ENCODE measurements at regions not wholly inside any gene's neighbourhood (a gene's known extent, or its start where the extent isn't known, plus 50 kb on each side); places are given as distances from the start of the nearest gene placed in this dataset.
"Not testable (repeated sequence)": the region's sequence is repeated elsewhere in the genome, so short reads cannot be mapped to it uniquely, and the experiment has no call there.

GRCh38 chr7:25698451-25699113, 453.4 kb upstream of the NFE2L3 start:
- dilution Hi-C loops (cut with MboI; ENCODE audit: extremely low pct_ligation_motif_present, low sequenced_read_pairs) (no loop called here), intact Hi-C loops (cut with micrococcal nuclease) (no loop called here)
- CTCF ChIA-PET: no interaction called here
- no peak overlapping the region for H3K27ac ChIP-seq (ENCODE audit: insufficient read depth, low read depth, low read length)
- no peaks in the 10 kb centered on the region for H3K9me1 ChIP-seq (replicated peaks; ENCODE audit: control insufficient read depth, extremely low read depth, insufficient read depth, low read length)
- FAIRE-seq (no peak), DNase-seq (ENCODE audit: low read depth, low spot score) (no peak)
- H2AFZ ChIP-seq (ENCODE audit: low read depth, low read length): no peak overlapping the region
- H3K9ac ChIP-seq (replicated peaks; ENCODE audit: extremely low read depth, insufficient read depth, low read length): no peak overlapping the region
- H4K20me1 ChIP-seq (replicated peaks; ENCODE audit: control insufficient read depth, extremely low read depth, insufficient read depth, low read length): no peaks in the 10 kb centered on the region
- no peak overlapping the region for H3K4me2 ChIP-seq (ENCODE audit: insufficient read depth, low read length)
- POLR2A ChIA-PET: no interaction called here
- H3K4me3 ChIP-seq (replicated peaks in 1 of 3; ENCODE audit: insufficient read depth in 1 of 3, low read depth in 1 of 3, low read length in 3 of 3): no peak overlapping the region
- TF ChIP-seq, protein P1, sequence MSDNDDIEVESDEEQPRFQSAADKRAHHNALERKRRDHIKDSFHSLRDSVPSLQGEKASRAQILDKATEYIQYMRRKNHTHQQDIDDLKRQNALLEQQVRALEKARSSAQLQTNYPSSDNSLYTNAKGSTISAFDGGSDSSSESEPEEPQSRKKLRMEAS (IDR thresholded peaks at IDR 0.05; ENCODE audit: insufficient read depth, insufficient read length): no peak
- TF ChIP-seq GATA2 (IDR thresholded peaks at IDR 0.05; ENCODE audit: insufficient read depth, insufficient read length, low read depth, low read length): no peak
- no peak for TF ChIP-seq CTCF (IDR thresholded peaks at IDR 0.05; ENCODE audit: extremely low read depth in 1 of 2, insufficient read depth in 1 of 2, low read depth in 1 of 2, low read length in 2 of 2)
- no peak for TF ChIP-seq EZH2 (IDR thresholded peaks at IDR 0.05; ENCODE audit: borderline replicate concordance, low read depth, low read length, severe bottlenecking)
- no peak for TF ChIP-seq FOS (IDR thresholded peaks at IDR 0.05; ENCODE audit: borderline replicate concordance, insufficient read depth, low read length)
- TF ChIP-seq JUN (IDR thresholded peaks at IDR 0.05; ENCODE audit: borderline replicate concordance, insufficient read depth, insufficient read length, low read depth): no peak
- TF ChIP-seq POLR2AphosphoS5 (IDR thresholded peaks at IDR 0.05; ENCODE audit: insufficient read depth, low read depth, low read length): no peak
- TF ChIP-seq MYC (IDR thresholded peaks at IDR 0.05; ENCODE audit: low read depth, low read length): no peak
- no peak for TF ChIP-seq POLR2A (IDR thresholded peaks at IDR 0.05; ENCODE audit: low read depth, low read length)
- H3K36me3 ChIP-seq (ENCODE audit: control insufficient read depth in 2 of 2, extremely low read depth in 1 of 2, insufficient read depth in 2 of 2, low read length in 2 of 2): no peaks in the 10 kb centered on the region
- H3K9me3 ChIP-seq (replicated peaks; ENCODE audit: control insufficient read depth, insufficient read depth, low read length): no peaks in the 10 kb centered on the region
- H3K27me3 ChIP-seq (ENCODE audit: control insufficient read depth in 2 of 2, insufficient read depth in 2 of 2, low read length in 2 of 2): no peaks in the 10 kb centered on the region
- no peaks in the 10 kb centered on the region for H3K4me1 ChIP-seq (ENCODE audit: control insufficient read depth, extremely low read depth, insufficient read depth, low read length)
- BruUV-seq (replicated peaks): no TSS peak
- no peaks in the 10 kb centered on the region for H3K79me2 ChIP-seq (ENCODE audit: control insufficient read depth, insufficient read depth, low read length)

- H3K4me3 ChIP-seq (replicated peaks in 1 of 3; ENCODE audit: insufficient read depth in 1 of 3, low read depth in 1 of 3, low read length in 3 of 3); H3K9me1 ChIP-seq (replicated peaks; ENCODE audit: control insufficient read depth, extremely low read depth, insufficient read depth, low read length); H3K79me2 ChIP-seq (ENCODE audit: control insufficient read depth, insufficient read depth, low read length); intact Hi-C loops (cut with micrococcal nuclease); DNase-seq (ENCODE audit: low read depth, low spot score); H3K4me2 ChIP-seq (ENCODE audit: insufficient read depth, low read length); BruUV-seq (replicated peaks); H3K27ac ChIP-seq (ENCODE audit: insufficient read depth, low read depth, low read length); dilution Hi-C loops (cut with MboI; ENCODE audit: extremely low pct_ligation_motif_present, low sequenced_read_pairs); H2AFZ ChIP-seq (ENCODE audit: low read depth, low read length); H3K27me3 ChIP-seq (ENCODE audit: control insufficient read depth in 2 of 2, insufficient read depth in 2 of 2, low read length in 2 of 2); CTCF ChIA-PET; POLR2A ChIA-PET; H3K9me3 ChIP-seq (replicated peaks; ENCODE audit: control insufficient read depth, insufficient read depth, low read length); H3K4me1 ChIP-seq (ENCODE audit: control insufficient read depth, extremely low read depth, insufficient read depth, low read length); H4K20me1 ChIP-seq (replicated peaks; ENCODE audit: control insufficient read depth, extremely low read depth, insufficient read depth, low read length); H3K9ac ChIP-seq (replicated peaks; ENCODE audit: extremely low read depth, insufficient read depth, low read length); H3K36me3 ChIP-seq (ENCODE audit: control insufficient read depth in 2 of 2, extremely low read depth in 1 of 2, insufficient read depth in 2 of 2, low read length in 2 of 2); FAIRE-seq: not testable (repeated sequence)
These were observed 451.9 kb upstream of the NFE2L3 start for GRCh38 chr7:25700141-25700540.
